Neuronal stem cell (in vitro differentiated cells): ENCODE measurements at regions not wholly inside any gene's neighbourhood (a gene's known extent, or its start where the extent isn't known, plus 50 kb on each side); places are given as distances from the start of the nearest gene placed in this dataset.

Experiments
- DNase-seq: peaks from one replicate; pipeline ENCODE4 v3.0.0-alpha.2; 2013; ENCODE audit warnings: low spot score
- H2AFZ ChIP-seq: one replicate; pipeline ENCODE4 v1.6.1; 2013; ENCODE audit warnings: mild to moderate bottlenecking, low read length, inconsistent platforms
- H2AK5ac ChIP-seq: 2 replicates; pipeline ENCODE4 v1.6.1; 2013; ENCODE audit warnings: low read depth, mild to moderate bottlenecking, inconsistent platforms, low read length, moderate library complexity, mixed read lengths
- H2BK120ac ChIP-seq: 2 replicates; pipeline ENCODE4 v1.6.1; 2013; ENCODE audit warnings: low read depth, mild to moderate bottlenecking, inconsistent platforms, low read length, moderate library complexity, mixed read lengths
- H2BK12ac ChIP-seq: one replicate; pipeline ENCODE4 v1.6.1; 2013; ENCODE audit warnings: low read length, inconsistent platforms
- H2BK15ac ChIP-seq: 2 replicates; pipeline ENCODE4 v1.6.1; 2013; ENCODE audit warnings: mild to moderate bottlenecking, low read length, inconsistent platforms, mixed read lengths
- H2BK5ac ChIP-seq: one replicate; pipeline ENCODE4 v1.6.1; 2013; ENCODE audit warnings: inconsistent platforms, mild to moderate bottlenecking, low read length, moderate library complexity
- H3K14ac ChIP-seq: one replicate; pipeline ENCODE4 v1.6.1; 2013; ENCODE audit warnings: low read length, inconsistent platforms
- H3K18ac ChIP-seq: 2 replicates; pipeline ENCODE4 v1.6.1; 2013; ENCODE audit warnings: low read length, inconsistent platforms
- H3K23ac ChIP-seq: 2 replicates; pipeline ENCODE4 v1.6.1; 2013; ENCODE audit warnings: low read depth, mild to moderate bottlenecking, mixed read lengths, low read length, inconsistent platforms; ENCODE audit not compliant: poor library complexity
- H3K27ac ChIP-seq: replicated peaks from 3 replicates; pipeline ENCODE4 v1.5.1; 2013; ENCODE audit warnings: low read length, inconsistent platforms
- H3K27me3 ChIP-seq, 3 experiments: 2 replicates each; pipeline ENCODE4 v1.6.1; 2013; ENCODE audit warnings: low read length in 3 of 3, mild to moderate bottlenecking in 2 of 3, inconsistent platforms in 1 of 3, low read depth in 1 of 3, mixed read lengths in 1 of 3, moderate library complexity in 1 of 3; ENCODE audit not compliant: control insufficient read depth in 3 of 3, insufficient read depth in 3 of 3
- H3K36me3 ChIP-seq, 2 donors: replicated peaks in 1 of 2; 2 replicates each; pipeline ENCODE4 v1.6.1; 2013; ENCODE audit warnings: low read length in 2 of 2; ENCODE audit not compliant: control insufficient read depth in 2 of 2, insufficient read depth in 2 of 2
- H3K4ac ChIP-seq: 2 replicates; pipeline ENCODE4 v1.6.1; 2013; ENCODE audit warnings: inconsistent platforms, mild to moderate bottlenecking, low read length, moderate library complexity
- H3K4me1 ChIP-seq, 2 donors: 1 replicate in 1 of 2; 2 replicates in 1 of 2; pipeline ENCODE4 v1.6.1; 2013; ENCODE audit warnings: low read length in 2 of 2, low read depth in 1 of 2; ENCODE audit not compliant: control insufficient read depth in 2 of 2, insufficient read depth in 1 of 2
- H3K4me2 ChIP-seq: one replicate; pipeline ENCODE4 v1.6.1; 2013; ENCODE audit warnings: mild to moderate bottlenecking, low read length, inconsistent platforms; ENCODE audit not compliant: insufficient read depth, poor library complexity, severe bottlenecking
- H3K4me3 ChIP-seq, 2 donors: 2 replicates each; pipeline ENCODE4 v1.5.1; 2013; ENCODE audit warnings: low read length in 2 of 2, mild to moderate bottlenecking in 2 of 2, inconsistent platforms in 1 of 2, moderate library complexity in 1 of 2
- H3K79me1 ChIP-seq: one replicate; pipeline ENCODE4 v1.6.1; 2013; ENCODE audit warnings: low read depth, mild to moderate bottlenecking, inconsistent platforms, low read length, moderate library complexity
- H3K9ac ChIP-seq: one replicate; pipeline ENCODE4 v1.6.1; 2013; ENCODE audit warnings: mild to moderate bottlenecking, low read depth, low read length, inconsistent platforms; ENCODE audit not compliant: poor library complexity
- H3K9me3 ChIP-seq, 2 donors: replicated peaks in 1 of 2; 2 replicates each; pipeline versions ENCODE3 to v1.6.1; 2013; ENCODE audit warnings: low read length in 2 of 2, mild to moderate bottlenecking in 2 of 2, inconsistent platforms in 1 of 2, low read depth in 1 of 2, mixed read lengths in 1 of 2, moderate library complexity in 1 of 2; ENCODE audit not compliant: control insufficient read depth in 2 of 2, insufficient read depth in 1 of 2
- H4K8ac ChIP-seq: one replicate; pipeline ENCODE4 v1.6.1; 2013; ENCODE audit warnings: low read depth, mild to moderate bottlenecking, inconsistent platforms, low read length, moderate library complexity
- H4K91ac ChIP-seq: one replicate; pipeline ENCODE4 v1.6.1; 2013; ENCODE audit warnings: low read length, low read depth, mild to moderate bottlenecking, inconsistent platforms; ENCODE audit not compliant: poor library complexity
- WGBS, 2 donors: extraction: QIAGEN DNeasy Blood & Tissue Kit; methylation state at CpG; one replicate each; pipeline ENCODE4 v1.1.7; 2013; ENCODE audit warnings: missing lambda C conversion rate in 2 of 2, mixed read lengths in 1 of 2; ENCODE audit not compliant: insufficient read length in 2 of 2, insufficient replicate concordance in 1 of 2; ENCODE audit errors: extremely low coverage in 2 of 2; 5-methylcytosine and 5-hydroxymethylcytosine counted together

DNA sequence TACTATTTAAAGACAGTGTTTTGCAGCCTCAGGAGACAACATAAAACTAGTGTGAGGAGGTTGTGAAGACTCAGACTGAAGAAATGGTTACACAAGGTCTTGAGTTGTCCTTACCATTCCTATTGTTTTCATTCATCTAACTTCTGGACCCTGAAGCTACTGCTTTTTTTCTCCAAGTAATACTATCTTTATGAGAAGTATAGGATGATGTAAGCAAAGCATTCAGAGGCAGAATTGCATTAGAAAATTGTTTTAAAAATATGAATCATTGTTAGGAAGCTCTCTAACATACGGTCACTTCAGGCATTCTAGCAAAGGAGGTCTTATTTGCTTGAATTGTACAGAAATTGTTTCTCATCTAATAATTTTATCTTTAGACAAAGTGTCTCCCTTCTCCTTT, 357.8 kb downstream of the TLL1 start:
- H3K9me3 ChIP-seq: peaks cover 0 to 5% of the 10 kb centered on the region in 2 donors
- no CpG with 5 or more reads among the region's 1 CpG for WGBS, 2 donors

DNA sequence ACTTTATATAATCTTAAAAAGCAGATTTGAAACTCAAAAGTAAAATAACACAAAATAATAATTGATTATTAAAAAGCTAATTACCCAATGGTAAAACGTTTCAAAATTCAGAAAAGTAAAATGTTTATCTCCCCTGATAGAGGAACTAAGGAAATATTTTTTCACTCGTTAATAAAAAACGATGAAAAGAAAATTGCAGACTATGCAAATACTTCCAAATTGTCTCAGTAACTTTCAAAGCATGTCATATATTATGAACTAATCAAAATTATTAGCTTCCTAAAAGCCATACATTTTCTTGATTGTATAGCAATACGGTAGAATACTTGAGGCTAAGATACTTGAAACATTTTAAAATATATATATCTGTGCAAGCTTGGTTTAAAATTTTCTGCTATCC, 366.3 kb downstream of the TLL1 start:
- H4K8ac ChIP-seq: no peak overlapping the region
- no CpG with 5 or more reads among the region's 4 CpGs for WGBS, 2 donors

More for the DNA sequence above, 357.8 kb downstream of the TLL1 start:
- no peak overlapping the region for H2AK5ac ChIP-seq
- H3K9ac ChIP-seq: no peak overlapping the region
- H3K4me2 ChIP-seq: no peak overlapping the region
- H2AFZ ChIP-seq: no peak overlapping the region
- H3K27me3 ChIP-seq: no peaks in the 10 kb centered on the region
- H2BK120ac ChIP-seq: no peak overlapping the region
- no peak overlapping the region for H3K4me3 ChIP-seq
- no peak for DNase-seq
- H3K27ac ChIP-seq: no peak overlapping the region
- H2BK5ac ChIP-seq: no peak overlapping the region
- no peak overlapping the region for H3K14ac ChIP-seq
- no peaks in the 10 kb centered on the region for H3K79me1 ChIP-seq
- no peak overlapping the region for H2BK12ac ChIP-seq
- no peak overlapping the region for H3K18ac ChIP-seq
- H4K91ac ChIP-seq: no peak overlapping the region
- H4K8ac ChIP-seq: no peak overlapping the region
- H3K4ac ChIP-seq: no peak overlapping the region
- no peaks in the 10 kb centered on the region for H3K4me1 ChIP-seq
- H3K36me3 ChIP-seq: no peaks in the 10 kb centered on the region
- no peak overlapping the region for H2BK15ac ChIP-seq
- H3K23ac ChIP-seq: no peak overlapping the region

DNA sequence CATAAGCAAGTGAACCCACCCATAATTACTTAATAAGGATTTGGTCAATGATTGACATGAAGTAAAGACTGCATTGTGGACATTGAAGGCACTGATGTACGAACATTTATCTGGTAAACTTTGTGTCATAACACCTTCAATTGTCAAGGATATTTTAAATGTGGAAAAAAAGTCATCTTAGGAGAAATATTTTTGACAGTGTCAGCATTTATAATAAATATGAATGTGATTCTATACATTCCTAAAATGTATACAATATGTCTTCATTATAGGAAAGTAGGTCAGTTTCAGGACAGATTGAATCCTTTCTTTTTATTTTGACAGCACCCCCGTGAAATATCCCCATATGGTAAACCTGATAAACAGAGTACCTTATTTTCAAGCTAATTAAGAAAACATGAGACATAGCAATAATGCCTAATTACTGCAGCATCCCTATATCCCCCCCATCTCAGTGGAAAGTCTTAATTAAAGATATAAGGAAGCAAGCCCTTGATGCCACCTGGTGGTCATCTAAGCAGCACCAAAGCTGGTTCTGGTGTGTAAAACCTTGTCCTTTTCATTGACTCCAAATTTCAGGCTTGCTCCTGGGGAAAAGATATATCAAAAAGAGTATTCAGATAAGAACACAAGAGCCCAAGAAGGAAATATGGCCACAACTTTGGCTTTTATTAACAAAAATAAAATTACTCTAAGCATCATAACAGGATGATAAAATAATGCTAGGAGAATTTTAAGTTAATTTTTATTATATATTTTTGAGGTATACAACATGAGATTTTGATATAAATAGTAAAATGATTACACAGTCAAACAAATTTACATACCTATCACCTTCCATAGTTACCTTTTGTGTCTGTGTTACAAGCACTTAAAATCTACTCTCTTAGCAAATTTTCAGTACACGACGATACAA, 379.7 kb downstream of the TLL1 start:
- Histone ChIP-seq H3K4ac (no peak overlapping the region), H3K18ac (no peak overlapping the region), H2BK120ac (no peak overlapping the region), H2AK5ac (no peak overlapping the region), H2BK5ac (no peak overlapping the region), H3K23ac (no peak overlapping the region), H3K4me2 (no peak overlapping the region), H3K4me1 (no peaks in the 10 kb centered on the region), H3K14ac (no peak overlapping the region), H3K9ac (no peak overlapping the region), H3K27ac (no peak overlapping the region), H2BK15ac (no peak overlapping the region), H2BK12ac (no peak overlapping the region), H3K9me3 (no peaks in the 10 kb centered on the region), H3K27me3 (no peaks in the 10 kb centered on the region), H3K36me3 (no peaks in the 10 kb centered on the region), H2AFZ (no peak overlapping the region), H3K79me1 (no peaks in the 10 kb centered on the region), H4K91ac (no peak overlapping the region), H3K4me3 (no peak overlapping the region), H4K8ac (no peak overlapping the region)
- no CpG with 5 or more reads among the region's 4 CpGs for WGBS, 2 donors
- peak; percentile 4 for DNase-seq

More for the DNA sequence above, 366.3 kb downstream of the TLL1 start:
- Histone ChIP-seq H2AK5ac (no peak overlapping the region), H3K23ac (no peak overlapping the region), H2BK15ac (no peak overlapping the region), H2BK5ac (no peak overlapping the region), H3K4me2 (no peak overlapping the region), H3K18ac (no peak overlapping the region), H3K4me1 (no peaks in the 10 kb centered on the region), H4K91ac (no peak overlapping the region), H2BK120ac (no peak overlapping the region), H2AFZ (no peak overlapping the region), H3K9ac (no peak overlapping the region), H3K36me3 (no peaks in the 10 kb centered on the region), H3K27ac (no peak overlapping the region), H3K9me3 (no peaks in the 10 kb centered on the region), H3K79me1 (no peaks in the 10 kb centered on the region), H3K4ac (no peak overlapping the region), H3K4me3 (no peak overlapping the region), H2BK12ac (no peak overlapping the region), H3K27me3 (no peaks in the 10 kb centered on the region), H3K14ac (no peak overlapping the region)
- no peak for DNase-seq

DNA sequence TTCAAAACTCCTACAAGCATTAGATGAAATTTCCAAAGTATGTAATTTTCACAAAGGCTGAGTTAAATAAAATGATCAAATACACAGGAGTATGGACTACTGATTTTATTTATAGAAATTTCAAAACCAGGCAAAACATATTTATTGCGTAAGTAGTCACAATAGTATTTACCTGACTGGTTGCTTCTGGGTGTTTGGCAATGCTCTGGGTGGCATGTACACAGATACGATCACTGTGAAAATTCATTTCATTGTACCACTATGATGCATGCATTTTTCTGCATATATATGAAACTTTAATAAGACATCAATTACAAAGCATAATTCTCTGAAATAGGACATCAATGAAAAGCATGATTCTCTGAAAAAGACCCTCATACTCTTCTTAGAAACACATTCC, 384.2 kb downstream of the TLL1 start:
- H3K36me3 ChIP-seq: no peaks in the 10 kb centered on the region
- no peaks in the 10 kb centered on the region for H3K79me1 ChIP-seq
- no peak overlapping the region for H3K18ac ChIP-seq
- H3K9me3 ChIP-seq: no peaks in the 10 kb centered on the region
- no peak overlapping the region for H2BK5ac ChIP-seq
- H2AK5ac ChIP-seq: no peak overlapping the region
- H3K4me2 ChIP-seq: no peak overlapping the region
- no peak overlapping the region for H3K27ac ChIP-seq
- no peak overlapping the region for H2AFZ ChIP-seq
- H3K27me3 ChIP-seq: no peaks in the 10 kb centered on the region
- WGBS, 2 donors: no CpG with 5 or more reads among the region's 2 CpGs
- no peak overlapping the region for H3K9ac ChIP-seq
- DNase-seq: no peak
- H2BK120ac ChIP-seq: no peak overlapping the region
- H3K23ac ChIP-seq: no peak overlapping the region
- H2BK12ac ChIP-seq: no peak overlapping the region
- H3K4me1 ChIP-seq: no peaks in the 10 kb centered on the region
- no peak overlapping the region for H2BK15ac ChIP-seq
- H3K4ac ChIP-seq: no peak overlapping the region
- H3K4me3 ChIP-seq: no peak overlapping the region
- no peak overlapping the region for H4K8ac ChIP-seq
- no peak overlapping the region for H4K91ac ChIP-seq
- no peak overlapping the region for H3K14ac ChIP-seq
